Upper lobe of left lung (tissue), 4 donors: ENCODE measurements at regions not wholly inside any gene's neighbourhood (a gene's known extent, or its start where the extent isn't known, plus 50 kb on each side); places are given as distances from the start of the nearest gene placed in this dataset.

Experiments
- CTCF ChIP-seq, 6 experiments: fragments of 450-650 bp in 4 of 6; fragments of 200-600 bp in 2 of 6; sonication (generic) in 2 of 6; IDR thresholded peaks; one replicate each; pipeline ENCODE4 v1.5.1; 2016 to 2019; ENCODE audit warnings: antibody characterized with exemption in 6 of 6
- POLR2A ChIP-seq, 4 donors: fragments of 450-650 bp; IDR thresholded peaks; one replicate each; pipeline ENCODE4 v1.5.1; 2016 to 2017; ENCODE audit warnings: antibody characterized with exemption in 4 of 4, mild to moderate bottlenecking in 2 of 4

DNA sequence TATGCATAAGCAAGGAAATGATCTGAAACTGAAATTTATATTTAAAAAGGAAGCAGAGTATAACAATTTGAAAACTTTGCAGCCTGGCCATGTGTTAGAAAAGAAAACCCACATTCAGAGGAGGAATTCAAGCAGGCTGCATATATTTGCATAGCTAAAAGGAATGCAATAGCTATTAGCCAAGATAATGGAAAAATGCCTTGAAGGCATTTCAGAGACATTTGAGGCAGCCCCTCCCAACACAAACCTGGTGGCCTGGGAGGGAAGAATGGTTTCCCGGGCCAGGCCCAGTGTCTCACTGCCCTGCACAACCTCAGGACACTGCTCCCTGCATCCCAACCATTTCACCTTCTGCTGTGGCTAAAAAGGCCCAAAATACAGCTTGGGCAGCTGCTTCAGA is 136.8 kb downstream of the TYW3 start:
- TF ChIP-seq CTCF (IDR thresholded peaks at IDR 0.05) (no peak), POLR2A (IDR thresholded peaks at IDR 0.05) (no peak)
